Breast epithelium (tissue), 4 donors: ENCODE measurements at regions not wholly inside any gene's neighbourhood (a gene's known extent, or its start where the extent isn't known, plus 50 kb on each side); places are given as distances from the start of the nearest gene placed in this dataset.

Experiments used
- DNase-seq, 2 donors: peaks; one replicate each; pipeline ENCODE4 v3.0.0-alpha.2; 2019; ENCODE audit warnings: low spot score in 2 of 2
- H3K27ac ChIP-seq, 2 donors: fragments of 200-600 bp; sonication (generic) in 1 of 2; one replicate each; pipeline ENCODE4 v1.5.1; 2016 to 2019; ENCODE audit warnings: mild to moderate bottlenecking in 1 of 2
- H3K27me3 ChIP-seq, 2 donors: fragments of 200-600 bp; sonication (generic) in 1 of 2; one replicate each; pipeline versions ENCODE4 v1.5.1 to v1.6.0; 2017 to 2019; ENCODE audit warnings: control low read depth in 1 of 2, mild to moderate bottlenecking in 1 of 2
- H3K36me3 ChIP-seq: fragments of 200-600 bp; one replicate; pipeline ENCODE4 v1.5.1; 2019
- H3K4me1 ChIP-seq, 2 donors: fragments of 200-600 bp; sonication (generic); one replicate each; pipeline ENCODE4 v1.5.1; 2016 to 2019; ENCODE audit warnings: control low read depth in 1 of 2
- H3K4me3 ChIP-seq, 3 donors: fragments of 200-600 bp; sonication (generic); 1 replicate in 2 of 3; 2 replicates in 1 of 3; pipeline ENCODE4 v1.5.1; 2016 to 2019; ENCODE audit warnings: mild to moderate bottlenecking in 3 of 3, moderate library complexity in 2 of 3
- H3K9me3 ChIP-seq, 2 donors: fragments of 200-600 bp; sonication (generic) in 1 of 2; one replicate each; pipeline ENCODE4 v1.5.1; 2016 to 2019; ENCODE audit warnings: control low read depth in 1 of 2
- CTCF ChIP-seq, 3 donors: fragments of 450-650 bp; IDR thresholded peaks; one replicate each; pipeline ENCODE4 v1.5.1; 2016 to 2017; ENCODE audit warnings: antibody characterized with exemption in 3 of 3, mild to moderate bottlenecking in 3 of 3, moderate library complexity in 3 of 3
- POLR2A ChIP-seq: fragments of 450-650 bp; IDR thresholded peaks from one replicate; pipeline ENCODE4 v1.6.1; 2016; ENCODE audit warnings: antibody characterized with exemption, mild to moderate bottlenecking, moderate library complexity
- POLR2AphosphoS5 ChIP-seq, 3 donors: sonication (generic); formaldehyde crosslinking; IDR thresholded peaks; one replicate each; pipeline ENCODE4 v1.6.1; 2017; ENCODE audit warnings: antibody characterized with exemption in 3 of 3
- intact Hi-C: fragments of 100-400 bp; cut with DNase I; formaldehyde crosslinking; loops from one replicate; pipeline ENCODE4 v1.15.1; 2023; ENCODE audit warnings: low total_unique reads

GRCh38 chr2:76406134-76406855, 695.6 kb upstream of the GCFC2 start:
- no peak overlapping the region for H3K4me3 ChIP-seq
- DNase-seq = no peak
- no peak overlapping the region for H3K27ac ChIP-seq
- no peaks in the 10 kb centered on the region for H3K36me3 ChIP-seq
- H3K4me1 ChIP-seq = no peaks in the 10 kb centered on the region
- TF ChIP-seq POLR2AphosphoS5 (IDR thresholded peaks at IDR 0.05) = no peak
- no peak for TF ChIP-seq POLR2A
- intact Hi-C loops = no loop called here
- no peaks in the 10 kb centered on the region for H3K9me3 ChIP-seq
- no peaks in the 10 kb centered on the region for H3K27me3 ChIP-seq

GRCh38 chr2:76393356-76393755, 682.6 kb upstream of the GCFC2 start:
- no peaks in the 10 kb centered on the region for H3K36me3 ChIP-seq
- no peak for DNase-seq
- TF ChIP-seq POLR2AphosphoS5 (IDR thresholded peaks at IDR 0.05) (no peak), POLR2A (no peak), CTCF (IDR thresholded peaks at IDR 0.05) (no peak)
- no peak overlapping the region for H3K4me3 ChIP-seq
- H3K27ac ChIP-seq = no peak overlapping the region
- no peaks in the 10 kb centered on the region for H3K9me3 ChIP-seq
- no peaks in the 10 kb centered on the region for H3K27me3 ChIP-seq
- no peaks in the 10 kb centered on the region for H3K4me1 ChIP-seq
- intact Hi-C loops = no loop called here

GRCh38 chr2:76391678-76392077, 681.0 kb upstream of the GCFC2 start:
- TF ChIP-seq CTCF (IDR thresholded peaks at IDR 0.05) = no peak
- TF ChIP-seq POLR2A = no peak
- TF ChIP-seq POLR2AphosphoS5 (IDR thresholded peaks at IDR 0.05) = no peak
- DNase-seq = no peak

GRCh38 chr2:76387294-76387693, 676.6 kb upstream of the GCFC2 start:
- no peaks in the 10 kb centered on the region for H3K36me3 ChIP-seq
- no peak overlapping the region for H3K4me3 ChIP-seq
- no peak for DNase-seq
- no peak overlapping the region for H3K27ac ChIP-seq
- intact Hi-C loops = no loop called here
- H3K27me3 ChIP-seq = no peaks in the 10 kb centered on the region
- no peaks in the 10 kb centered on the region for H3K4me1 ChIP-seq
- no peaks in the 10 kb centered on the region for H3K9me3 ChIP-seq
- TF ChIP-seq CTCF (IDR thresholded peaks at IDR 0.05) (no peak), POLR2AphosphoS5 (IDR thresholded peaks at IDR 0.05) (no peak), POLR2A (no peak)

More at GRCh38 chr2:76391678-76392077, 681.0 kb upstream of the GCFC2 start:
- Histone ChIP-seq H3K36me3 (no peaks in the 10 kb centered on the region), H3K4me1 (no peaks in the 10 kb centered on the region), H3K9me3 (no peaks in the 10 kb centered on the region), H3K27me3 (no peaks in the 10 kb centered on the region), H3K27ac (no peak overlapping the region), H3K4me3 (no peak overlapping the region)
- intact Hi-C loops = no loop called here

- H3K27ac ChIP-seq = no peak overlapping the region
These were observed 675.2 kb upstream of the GCFC2 start for GRCh38 chr2:76385943-76386342.

More at GRCh38 chr2:76385943-76386342, 675.2 kb upstream of the GCFC2 start:
- no peaks in the 10 kb centered on the region for H3K9me3 ChIP-seq
- intact Hi-C loops = no loop called here
- no peaks in the 10 kb centered on the region for H3K36me3 ChIP-seq
- no peak overlapping the region for H3K4me3 ChIP-seq
- TF ChIP-seq CTCF (IDR thresholded peaks at IDR 0.05) (no peak), POLR2A (no peak), POLR2AphosphoS5 (IDR thresholded peaks at IDR 0.05) (no peak)
- DNase-seq = no peak
- H3K4me1 ChIP-seq = no peaks in the 10 kb centered on the region
- no peaks in the 10 kb centered on the region for H3K27me3 ChIP-seq
